ENCODE measurements at regions not wholly inside any gene's neighbourhood (a gene's known extent, or its start where the extent isn't known, plus 50 kb on each side); places are given as distances from the start of the nearest gene placed in this dataset.

DNA sequence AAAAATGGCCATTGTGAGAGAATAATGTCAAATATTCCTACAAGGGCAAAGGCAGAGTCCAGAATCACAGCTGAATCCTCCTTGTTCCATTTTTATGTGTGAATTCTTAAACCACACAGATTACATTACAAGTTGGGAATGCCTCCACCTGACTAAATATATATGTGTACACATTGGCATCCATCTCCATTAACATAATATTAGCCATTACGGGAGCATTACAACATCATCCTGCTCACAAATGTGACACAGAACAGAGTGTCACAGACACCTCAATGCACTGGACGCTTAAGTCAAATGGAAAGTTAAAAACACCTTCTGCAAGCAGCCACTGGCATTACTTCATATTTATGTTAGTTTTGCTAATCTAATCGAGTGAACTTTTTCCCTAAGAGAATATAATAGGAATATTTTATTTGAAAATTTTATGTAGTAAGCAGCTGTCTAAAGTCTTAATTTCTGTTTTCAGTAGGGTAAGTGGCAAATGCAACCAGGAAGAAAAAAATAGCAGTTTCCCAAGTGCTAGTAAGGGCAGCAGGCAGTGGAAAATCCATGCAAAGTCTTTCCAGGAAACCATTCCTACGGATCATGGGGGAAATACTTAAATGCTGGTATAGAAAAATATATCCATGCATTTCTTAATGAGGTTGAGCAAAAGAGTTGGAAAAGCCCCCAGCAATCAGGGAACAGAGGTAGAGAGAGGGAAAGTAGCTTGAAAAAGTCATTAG is 255.6 kb downstream of the OSR1 start:
- TF ChIP-seq, protein P1, sequence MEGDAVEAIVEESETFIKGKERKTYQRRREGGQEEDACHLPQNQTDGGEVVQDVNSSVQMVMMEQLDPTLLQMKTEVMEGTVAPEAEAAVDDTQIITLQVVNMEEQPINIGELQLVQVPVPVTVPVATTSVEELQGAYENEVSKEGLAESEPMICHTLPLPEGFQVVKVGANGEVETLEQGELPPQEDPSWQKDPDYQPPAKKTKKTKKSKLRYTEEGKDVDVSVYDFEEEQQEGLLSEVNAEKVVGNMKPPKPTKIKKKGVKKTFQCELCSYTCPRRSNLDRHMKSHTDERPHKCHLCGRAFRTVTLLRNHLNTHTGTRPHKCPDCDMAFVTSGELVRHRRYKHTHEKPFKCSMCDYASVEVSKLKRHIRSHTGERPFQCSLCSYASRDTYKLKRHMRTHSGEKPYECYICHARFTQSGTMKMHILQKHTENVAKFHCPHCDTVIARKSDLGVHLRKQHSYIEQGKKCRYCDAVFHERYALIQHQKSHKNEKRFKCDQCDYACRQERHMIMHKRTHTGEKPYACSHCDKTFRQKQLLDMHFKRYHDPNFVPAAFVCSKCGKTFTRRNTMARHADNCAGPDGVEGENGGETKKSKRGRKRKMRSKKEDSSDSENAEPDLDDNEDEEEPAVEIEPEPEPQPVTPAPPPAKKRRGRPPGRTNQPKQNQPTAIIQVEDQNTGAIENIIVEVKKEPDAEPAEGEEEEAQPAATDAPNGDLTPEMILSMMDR (conservative IDR thresholded peaks at IDR 0.05; ENCODE audit: low read depth, low read length), result no peak
- TF ChIP-seq EZH2 (IDR thresholded peaks at IDR 0.05; ENCODE audit: low read length, unreplicated experiment), result no peak
